ENCODE measurements at regions not wholly inside any gene's neighbourhood (a gene's known extent, or its start where the extent isn't known, plus 50 kb on each side); places are given as distances from the start of the nearest gene placed in this dataset.

GRCh38 chr13:37413161-37413560, 185.4 kb downstream of the POSTN start:
- H3K27ac Mint-ChIP-seq, result no peak overlapping the region
- no peak overlapping the region for H3K4me2 ChIP-seq
- H3F3A ChIP-seq (replicated peaks; ENCODE audit: low read depth), result no peaks in the 10 kb centered on the region
- H3K36me3 Mint-ChIP-seq (ENCODE audit: low read depth), result no peaks in the 10 kb centered on the region
- H4K20me1 ChIP-seq (replicated peaks; ENCODE audit: insufficient read depth), result no peaks in the 10 kb centered on the region
- H3K9me2 ChIP-seq (ENCODE audit: insufficient read depth), result no peaks in the 10 kb centered on the region; the same call in 1 of the 2 replicates
- no peak overlapping the region for H3K4me3 ChIP-seq
- H3K27me3 ChIP-seq (ENCODE audit: insufficient read depth), result no peaks in the 10 kb centered on the region
- no peaks in the 10 kb centered on the region for H3K27me3 Mint-ChIP-seq (ENCODE audit: insufficient read depth, low read depth, poor library complexity)
- no peaks in the 10 kb centered on the region for H3K9me3 Mint-ChIP-seq
- no peaks in the 10 kb centered on the region for H3K4me1 Mint-ChIP-seq
- no peak for ATAC-seq
- H3K36me3 ChIP-seq (ENCODE audit: insufficient read depth), result no peaks in the 10 kb centered on the region
- no peak overlapping the region for H2AFZ ChIP-seq
- H3K79me2 ChIP-seq (replicated peaks; ENCODE audit: insufficient read depth), result no peaks in the 10 kb centered on the region
- DNase-seq (ENCODE audit: low spot score), result no peak
- no peaks in the 10 kb centered on the region for H3K4me1 ChIP-seq (ENCODE audit: insufficient read depth)
- H3K4me3 Mint-ChIP-seq, result no peak overlapping the region
- TF ChIP-seq CTCF (conservative IDR thresholded peaks at IDR 0.05; ENCODE audit: low read depth in 2 of 2) (no peak), REST (IDR thresholded peaks at IDR 0.05; ENCODE audit: unreplicated experiment) (no peak), ZNF114 (CRISPR knock-in tag; IDR thresholded peaks at IDR 0.05) (no peak), POLR2AphosphoS5 (IDR thresholded peaks at IDR 0.05; ENCODE audit: low read depth) (no peak), EZH2phosphoT487 (IDR thresholded peaks at IDR 0.05; ENCODE audit: unreplicated experiment) (no peak), JUNB (IDR thresholded peaks at IDR 0.05; ENCODE audit: unreplicated experiment) (no peak), STAT1 (IDR thresholded peaks at IDR 0.05; ENCODE audit: unreplicated experiment) (no peak), ETS1 (IDR thresholded peaks at IDR 0.05) (no peak), CREB1 (CRISPR knock-in tag; IDR thresholded peaks at IDR 0.05; ENCODE audit: low read depth) (no peak), ZNF331 (CRISPR knock-in tag; IDR thresholded peaks at IDR 0.05; ENCODE audit: low read depth) (no peak), EZH2 (IDR thresholded peaks at IDR 0.05; ENCODE audit: low read depth, unreplicated experiment) (no peak), ZNF462 (CRISPR knock-in tag; IDR thresholded peaks at IDR 0.05) (no peak), NANOG (IDR thresholded peaks at IDR 0.05; ENCODE audit: borderline replicate concordance) (no peak)
- no peak overlapping the region for H3K27ac ChIP-seq (ENCODE audit: low read depth)

Measured in GM23338 (cell line).